ENCODE measurements at regions not wholly inside any gene's neighbourhood (a gene's known extent, or its start where the extent isn't known, plus 50 kb on each side); places are given as distances from the start of the nearest gene placed in this dataset.

DNA sequence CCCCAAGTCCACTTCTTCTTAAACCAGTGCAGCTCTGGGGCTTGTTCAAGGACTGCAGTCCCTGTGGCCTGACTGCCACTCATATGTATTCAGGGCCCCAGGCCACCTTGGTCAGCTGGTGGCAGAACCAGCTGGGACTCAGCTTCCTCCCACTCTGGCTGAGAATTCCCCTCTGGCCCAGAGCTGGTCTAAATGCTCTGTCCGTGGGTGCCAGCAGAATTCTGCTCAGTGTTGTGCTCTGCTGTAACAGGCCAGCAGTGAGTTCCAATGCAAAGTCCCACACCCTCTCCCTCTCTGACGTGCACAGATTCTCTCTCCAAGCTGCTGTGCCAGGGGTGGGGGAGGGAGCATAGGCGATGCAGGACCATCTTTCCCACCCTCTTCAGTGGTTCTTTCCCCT is 210.4 kb upstream of the RGS6 start:
- ATAC-seq = no peak
- CTCF ChIA-PET = interaction anchor here (1.1 to 3.9 kb wide), 5 partner anchors 10 to 792 kb away, joined by 4 to 33 read pairs (median 13); no protein-coding TSS in a partner anchor
- peaks cover 32% of the 10 kb centered on the region for H3K36me3 Mint-ChIP-seq

DNA sequence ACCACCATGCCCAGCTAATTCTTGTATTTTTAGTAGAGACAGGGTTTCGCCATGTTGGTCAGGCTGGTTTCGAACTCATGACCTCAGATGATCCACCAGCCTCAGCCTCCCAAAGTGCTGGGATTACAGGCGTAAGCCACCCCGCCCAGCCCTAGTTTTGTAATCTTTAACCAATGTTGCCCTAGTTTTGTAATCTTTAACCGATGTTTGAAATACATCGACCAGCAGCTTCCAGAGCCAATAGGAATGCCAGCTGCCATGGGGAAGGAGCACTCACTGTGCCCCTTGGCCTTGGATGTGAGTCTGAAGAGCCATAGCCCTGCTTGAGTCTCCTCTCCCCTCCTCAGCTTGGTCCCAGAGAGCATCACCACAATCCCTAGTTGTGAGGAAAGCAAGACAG is 209.3 kb upstream of the RGS6 start:
- ATAC-seq = no peak
- H3K4me1 Mint-ChIP-seq = no peaks in the 10 kb centered on the region; the same call in 1 of the 2 replicates
- ChIA-PET CTCF (interaction anchor here (0.7 to 3.9 kb wide), 2 partner anchors 132 to 525 kb away, joined by 3 to 29 read pairs; no protein-coding TSS in a partner anchor), POLR2A (no interaction called here)
- no peak for DNase-seq (ENCODE audit: low spot score)
- H3K36me3 Mint-ChIP-seq = peaks cover 32% of the 10 kb centered on the region
- H3K27ac Mint-ChIP-seq = no peak overlapping the region
- no peak for TF ChIP-seq MXD4 (CRISPR knock-in tag; IDR thresholded peaks at IDR 0.05; ENCODE audit: borderline replicate concordance)
- TF ChIP-seq, protein P1, sequence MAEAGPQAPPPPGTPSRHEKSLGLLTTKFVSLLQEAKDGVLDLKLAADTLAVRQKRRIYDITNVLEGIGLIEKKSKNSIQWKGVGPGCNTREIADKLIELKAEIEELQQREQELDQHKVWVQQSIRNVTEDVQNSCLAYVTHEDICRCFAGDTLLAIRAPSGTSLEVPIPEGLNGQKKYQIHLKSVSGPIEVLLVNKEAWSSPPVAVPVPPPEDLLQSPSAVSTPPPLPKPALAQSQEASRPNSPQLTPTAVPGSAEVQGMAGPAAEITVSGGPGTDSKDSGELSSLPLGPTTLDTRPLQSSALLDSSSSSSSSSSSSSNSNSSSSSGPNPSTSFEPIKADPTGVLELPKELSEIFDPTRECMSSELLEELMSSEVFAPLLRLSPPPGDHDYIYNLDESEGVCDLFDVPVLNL (CRISPR knock-in tag; IDR thresholded peaks at IDR 0.05; ENCODE audit: borderline replicate concordance, low read depth) = no peak
- TF ChIP-seq, protein P2, sequence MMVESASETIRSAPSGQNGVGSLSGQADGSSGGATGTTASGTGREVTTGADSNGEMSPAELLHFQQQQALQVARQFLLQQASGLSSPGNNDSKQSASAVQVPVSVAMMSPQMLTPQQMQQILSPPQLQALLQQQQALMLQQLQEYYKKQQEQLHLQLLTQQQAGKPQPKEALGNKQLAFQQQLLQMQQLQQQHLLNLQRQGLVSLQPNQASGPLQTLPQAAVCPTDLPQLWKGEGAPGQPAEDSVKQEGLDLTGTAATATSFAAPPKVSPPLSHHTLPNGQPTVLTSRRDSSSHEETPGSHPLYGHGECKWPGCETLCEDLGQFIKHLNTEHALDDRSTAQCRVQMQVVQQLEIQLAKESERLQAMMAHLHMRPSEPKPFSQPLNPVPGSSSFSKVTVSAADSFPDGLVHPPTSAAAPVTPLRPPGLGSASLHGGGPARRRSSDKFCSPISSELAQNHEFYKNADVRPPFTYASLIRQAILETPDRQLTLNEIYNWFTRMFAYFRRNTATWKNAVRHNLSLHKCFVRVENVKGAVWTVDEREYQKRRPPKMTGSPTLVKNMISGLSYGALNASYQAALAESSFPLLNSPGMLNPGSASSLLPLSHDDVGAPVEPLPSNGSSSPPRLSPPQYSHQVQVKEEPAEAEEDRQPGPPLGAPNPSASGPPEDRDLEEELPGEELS (CRISPR knock-in tag; IDR thresholded peaks at IDR 0.05) = no peak
- TF ChIP-seq ZNF317 (CRISPR knock-in tag; IDR thresholded peaks at IDR 0.05; ENCODE audit: borderline replicate concordance, low read depth) = no peak
- no peak for TF ChIP-seq CREM (CRISPR knock-in tag; IDR thresholded peaks at IDR 0.05)
- TF ChIP-seq, protein P3, sequence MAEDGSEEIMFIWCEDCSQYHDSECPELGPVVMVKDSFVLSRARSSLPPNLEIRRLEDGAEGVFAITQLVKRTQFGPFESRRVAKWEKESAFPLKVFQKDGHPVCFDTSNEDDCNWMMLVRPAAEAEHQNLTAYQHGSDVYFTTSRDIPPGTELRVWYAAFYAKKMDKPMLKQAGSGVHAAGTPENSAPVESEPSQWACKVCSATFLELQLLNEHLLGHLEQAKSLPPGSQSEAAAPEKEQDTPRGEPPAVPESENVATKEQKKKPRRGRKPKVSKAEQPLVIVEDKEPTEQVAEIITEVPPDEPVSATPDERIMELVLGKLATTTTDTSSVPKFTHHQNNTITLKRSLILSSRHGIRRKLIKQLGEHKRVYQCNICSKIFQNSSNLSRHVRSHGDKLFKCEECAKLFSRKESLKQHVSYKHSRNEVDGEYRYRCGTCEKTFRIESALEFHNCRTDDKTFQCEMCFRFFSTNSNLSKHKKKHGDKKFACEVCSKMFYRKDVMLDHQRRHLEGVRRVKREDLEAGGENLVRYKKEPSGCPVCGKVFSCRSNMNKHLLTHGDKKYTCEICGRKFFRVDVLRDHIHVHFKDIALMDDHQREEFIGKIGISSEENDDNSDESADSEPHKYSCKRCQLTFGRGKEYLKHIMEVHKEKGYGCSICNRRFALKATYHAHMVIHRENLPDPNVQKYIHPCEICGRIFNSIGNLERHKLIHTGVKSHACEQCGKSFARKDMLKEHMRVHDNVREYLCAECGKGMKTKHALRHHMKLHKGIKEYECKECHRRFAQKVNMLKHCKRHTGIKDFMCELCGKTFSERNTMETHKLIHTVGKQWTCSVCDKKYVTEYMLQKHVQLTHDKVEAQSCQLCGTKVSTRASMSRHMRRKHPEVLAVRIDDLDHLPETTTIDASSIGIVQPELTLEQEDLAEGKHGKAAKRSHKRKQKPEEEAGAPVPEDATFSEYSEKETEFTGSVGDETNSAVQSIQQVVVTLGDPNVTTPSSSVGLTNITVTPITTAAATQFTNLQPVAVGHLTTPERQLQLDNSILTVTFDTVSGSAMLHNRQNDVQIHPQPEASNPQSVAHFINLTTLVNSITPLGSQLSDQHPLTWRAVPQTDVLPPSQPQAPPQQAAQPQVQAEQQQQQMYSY (CRISPR knock-in tag; IDR thresholded peaks at IDR 0.05) = no peak
- TF ChIP-seq RELA (CRISPR knock-in tag; IDR thresholded peaks at IDR 0.05; ENCODE audit: borderline replicate concordance) = no peak
- no peak for TF ChIP-seq JUN (CRISPR knock-in tag; IDR thresholded peaks at IDR 0.05)
- TF ChIP-seq CBFB (CRISPR knock-in tag; IDR thresholded peaks at IDR 0.05; ENCODE audit: low read depth) = no peak
- TF ChIP-seq, protein P4, sequence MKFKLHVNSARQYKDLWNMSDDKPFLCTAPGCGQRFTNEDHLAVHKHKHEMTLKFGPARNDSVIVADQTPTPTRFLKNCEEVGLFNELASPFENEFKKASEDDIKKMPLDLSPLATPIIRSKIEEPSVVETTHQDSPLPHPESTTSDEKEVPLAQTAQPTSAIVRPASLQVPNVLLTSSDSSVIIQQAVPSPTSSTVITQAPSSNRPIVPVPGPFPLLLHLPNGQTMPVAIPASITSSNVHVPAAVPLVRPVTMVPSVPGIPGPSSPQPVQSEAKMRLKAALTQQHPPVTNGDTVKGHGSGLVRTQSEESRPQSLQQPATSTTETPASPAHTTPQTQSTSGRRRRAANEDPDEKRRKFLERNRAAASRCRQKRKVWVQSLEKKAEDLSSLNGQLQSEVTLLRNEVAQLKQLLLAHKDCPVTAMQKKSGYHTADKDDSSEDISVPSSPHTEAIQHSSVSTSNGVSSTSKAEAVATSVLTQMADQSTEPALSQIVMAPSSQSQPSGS (CRISPR knock-in tag; IDR thresholded peaks at IDR 0.05; ENCODE audit: borderline replicate concordance, low read depth) = no peak
- TF ChIP-seq NFE2L1 (CRISPR knock-in tag; IDR thresholded peaks at IDR 0.05) = no peak
- no peak for TF ChIP-seq NR2C2 (CRISPR knock-in tag; IDR thresholded peaks at IDR 0.05)
- no peak for TF ChIP-seq ZNF423 (CRISPR knock-in tag; IDR thresholded peaks at IDR 0.05)
- no peak for TF ChIP-seq ZNF396 (CRISPR knock-in tag; IDR thresholded peaks at IDR 0.05; ENCODE audit: borderline replicate concordance)
- TF ChIP-seq, protein P5, sequence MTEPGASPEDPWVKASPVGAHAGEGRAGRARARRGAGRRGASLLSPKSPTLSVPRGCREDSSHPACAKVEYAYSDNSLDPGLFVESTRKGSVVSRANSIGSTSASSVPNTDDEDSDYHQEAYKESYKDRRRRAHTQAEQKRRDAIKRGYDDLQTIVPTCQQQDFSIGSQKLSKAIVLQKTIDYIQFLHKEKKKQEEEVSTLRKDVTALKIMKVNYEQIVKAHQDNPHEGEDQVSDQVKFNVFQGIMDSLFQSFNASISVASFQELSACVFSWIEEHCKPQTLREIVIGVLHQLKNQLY (CRISPR knock-in tag; IDR thresholded peaks at IDR 0.05) = no peak
- TF ChIP-seq, protein P6, sequence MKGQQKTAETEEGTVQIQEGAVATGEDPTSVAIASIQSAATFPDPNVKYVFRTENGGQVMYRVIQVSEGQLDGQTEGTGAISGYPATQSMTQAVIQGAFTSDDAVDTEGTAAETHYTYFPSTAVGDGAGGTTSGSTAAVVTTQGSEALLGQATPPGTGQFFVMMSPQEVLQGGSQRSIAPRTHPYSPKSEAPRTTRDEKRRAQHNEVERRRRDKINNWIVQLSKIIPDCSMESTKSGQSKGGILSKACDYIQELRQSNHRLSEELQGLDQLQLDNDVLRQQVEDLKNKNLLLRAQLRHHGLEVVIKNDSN (CRISPR knock-in tag; IDR thresholded peaks at IDR 0.05) = no peak
- TF ChIP-seq TEAD1 (CRISPR knock-in tag; IDR thresholded peaks at IDR 0.05) = no peak
- no peak for TF ChIP-seq TCF7 (CRISPR knock-in tag; IDR thresholded peaks at IDR 0.05; ENCODE audit: low read depth)
- TF ChIP-seq KAT7 (CRISPR knock-in tag; IDR thresholded peaks at IDR 0.05; ENCODE audit: borderline replicate concordance) = no peak
- TF ChIP-seq ZNF121 (CRISPR knock-in tag; IDR thresholded peaks at IDR 0.05) = no peak
- H3K27me3 Mint-ChIP-seq (ENCODE audit: low read depth) = no peaks in the 10 kb centered on the region
- no peak overlapping the region for H3K4me3 Mint-ChIP-seq
- H3K9me3 Mint-ChIP-seq = peaks cover 5% of the 10 kb centered on the region

More for the DNA sequence above, 210.4 kb upstream of the RGS6 start:
- no peak for TF ChIP-seq ZNF396 (CRISPR knock-in tag; IDR thresholded peaks at IDR 0.05; ENCODE audit: borderline replicate concordance)
- DNase-seq (ENCODE audit: low spot score) = no peak
- Mint-ChIP-seq H3K9me3 (peaks cover 5% of the 10 kb centered on the region), H3K4me1 (no peaks in the 10 kb centered on the region; the same call in 1 of the 2 replicates), H3K27ac (no peak overlapping the region), H3K27me3 (ENCODE audit: low read depth) (no peaks in the 10 kb centered on the region), H3K4me3 (no peak overlapping the region)
- POLR2A ChIA-PET = no interaction called here

Data from WTC11 (cell line).